ENCODE measurements at regions not wholly inside any gene's neighbourhood (a gene's known extent, or its start where the extent isn't known, plus 50 kb on each side); places are given as distances from the start of the nearest gene placed in this dataset.

DNA sequence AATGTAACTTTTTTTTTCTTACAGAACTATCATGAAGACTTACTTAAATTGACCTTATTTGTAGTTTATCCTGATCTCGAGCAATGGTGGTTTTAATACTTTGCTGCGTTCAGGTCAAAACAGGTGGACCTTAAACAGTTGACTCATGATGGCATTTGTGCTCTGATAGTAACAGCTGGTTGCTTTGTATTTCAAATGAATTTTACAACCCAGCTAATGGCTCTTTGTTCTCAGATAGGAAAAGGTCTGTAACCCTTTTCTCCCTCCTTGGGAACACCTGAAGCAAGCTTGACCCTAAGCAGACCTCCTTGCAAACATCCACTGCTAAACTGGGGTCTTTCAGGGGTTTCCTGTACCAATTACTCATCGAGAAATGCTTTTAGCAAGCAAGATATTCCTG lies 79.2 kb downstream of the F11 start:
- Histone ChIP-seq H3K9me3 (ENCODE audit: control insufficient read depth, low read depth, low read length) (no peaks in the 10 kb centered on the region), H3K4me3 (ENCODE audit: control insufficient read depth in 2 of 3, extremely low read depth in 1 of 3, insufficient read depth in 2 of 3, low read depth in 1 of 3, low read length in 3 of 3) (no peak overlapping the region), H3K4me2 (ENCODE audit: control insufficient read depth, extremely low read depth, insufficient read depth, low read depth, low read length) (no peak overlapping the region), H3K9me1 (ENCODE audit: control insufficient read depth, extremely low read depth, insufficient read depth, low read length) (no peaks in the 10 kb centered on the region), H2AFZ (ENCODE audit: control insufficient read depth, low read length) (no peak overlapping the region), H3K4me1 (ENCODE audit: control insufficient read depth, extremely low read depth, insufficient read depth, low read length) (no peaks in the 10 kb centered on the region), H3K27ac (ENCODE audit: control insufficient read depth, insufficient read depth, low read length) (no peak overlapping the region), H4K20me1 (ENCODE audit: control insufficient read depth, extremely low read depth, insufficient read depth, low read length) (no peaks in the 10 kb centered on the region), H3K27me3 (ENCODE audit: control insufficient read depth, extremely low read depth, insufficient read depth, low read length) (no peaks in the 10 kb centered on the region), H3K9ac (ENCODE audit: control insufficient read depth, extremely low read depth, insufficient read depth, low read length) (no peak overlapping the region), H3K79me2 (ENCODE audit: control insufficient read depth, insufficient read depth, low read length) (no peaks in the 10 kb centered on the region), H3K36me3 (ENCODE audit: control insufficient read depth in 2 of 2, extremely low read depth in 1 of 2, insufficient read depth in 2 of 2, low read length in 2 of 2) (no peaks in the 10 kb centered on the region)
- dilution Hi-C loops (cut with MboI; ENCODE audit: extremely low pct_ligation_motif_present, low sequenced_read_pairs), result no loop called here
- TF ChIP-seq, protein P1, sequence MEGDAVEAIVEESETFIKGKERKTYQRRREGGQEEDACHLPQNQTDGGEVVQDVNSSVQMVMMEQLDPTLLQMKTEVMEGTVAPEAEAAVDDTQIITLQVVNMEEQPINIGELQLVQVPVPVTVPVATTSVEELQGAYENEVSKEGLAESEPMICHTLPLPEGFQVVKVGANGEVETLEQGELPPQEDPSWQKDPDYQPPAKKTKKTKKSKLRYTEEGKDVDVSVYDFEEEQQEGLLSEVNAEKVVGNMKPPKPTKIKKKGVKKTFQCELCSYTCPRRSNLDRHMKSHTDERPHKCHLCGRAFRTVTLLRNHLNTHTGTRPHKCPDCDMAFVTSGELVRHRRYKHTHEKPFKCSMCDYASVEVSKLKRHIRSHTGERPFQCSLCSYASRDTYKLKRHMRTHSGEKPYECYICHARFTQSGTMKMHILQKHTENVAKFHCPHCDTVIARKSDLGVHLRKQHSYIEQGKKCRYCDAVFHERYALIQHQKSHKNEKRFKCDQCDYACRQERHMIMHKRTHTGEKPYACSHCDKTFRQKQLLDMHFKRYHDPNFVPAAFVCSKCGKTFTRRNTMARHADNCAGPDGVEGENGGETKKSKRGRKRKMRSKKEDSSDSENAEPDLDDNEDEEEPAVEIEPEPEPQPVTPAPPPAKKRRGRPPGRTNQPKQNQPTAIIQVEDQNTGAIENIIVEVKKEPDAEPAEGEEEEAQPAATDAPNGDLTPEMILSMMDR (optimal IDR thresholded peaks at IDR 0.05 in 1 of 3, IDR thresholded peaks at IDR 0.05 in 1 of 3, conservative IDR thresholded peaks at IDR 0.05 in 1 of 3; ENCODE audit: extremely low read depth in 1 of 3, insufficient read depth in 2 of 3, low read length in 3 of 3), result no peak
- no peak for TF ChIP-seq EZH2 (IDR thresholded peaks at IDR 0.05; ENCODE audit: low read length)
- no peak for DNase-seq (ENCODE audit: low read depth, low spot score)
- no peak for FAIRE-seq

DNA sequence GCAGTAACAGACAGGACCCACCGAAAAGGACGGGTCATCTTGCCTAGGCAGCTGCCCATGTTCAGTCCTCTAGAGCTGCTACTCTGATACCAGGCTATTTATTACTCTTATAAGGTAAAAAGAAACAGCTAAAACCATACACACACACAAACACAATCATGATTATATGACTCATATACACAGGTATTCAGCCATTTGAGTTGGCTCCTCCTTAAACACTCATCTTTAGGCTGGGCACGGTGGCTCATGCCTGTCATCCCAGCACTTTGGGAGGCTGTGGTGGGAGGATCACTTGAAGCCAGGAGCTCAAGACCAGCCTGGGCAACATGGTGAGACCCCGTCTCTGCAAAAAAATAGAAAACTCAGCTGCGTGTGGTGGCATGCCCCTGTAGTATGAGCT lies 76.6 kb downstream of the F11 start:
- no peak overlapping the region for H3K4me3 ChIP-seq (ENCODE audit: control insufficient read depth in 2 of 3, extremely low read depth in 1 of 3, insufficient read depth in 2 of 3, low read depth in 1 of 3, low read length in 3 of 3)
- TF ChIP-seq, protein P1 (optimal IDR thresholded peaks at IDR 0.05 in 1 of 3, IDR thresholded peaks at IDR 0.05 in 1 of 3, conservative IDR thresholded peaks at IDR 0.05 in 1 of 3; ENCODE audit: extremely low read depth in 1 of 3, insufficient read depth in 2 of 3, low read length in 3 of 3), result no peak
- TF ChIP-seq EZH2 (IDR thresholded peaks at IDR 0.05; ENCODE audit: low read length), result no peak
- no peaks in the 10 kb centered on the region for H3K79me2 ChIP-seq (ENCODE audit: control insufficient read depth, insufficient read depth, low read length)
- dilution Hi-C loops (cut with MboI; ENCODE audit: extremely low pct_ligation_motif_present, low sequenced_read_pairs), result no loop called here
- H3K27ac ChIP-seq (ENCODE audit: control insufficient read depth, insufficient read depth, low read length), result no peak overlapping the region
- H2AFZ ChIP-seq (ENCODE audit: control insufficient read depth, low read length), result no peak overlapping the region
- H3K4me1 ChIP-seq (ENCODE audit: control insufficient read depth, extremely low read depth, insufficient read depth, low read length), result no peaks in the 10 kb centered on the region
- H3K36me3 ChIP-seq (ENCODE audit: control insufficient read depth in 2 of 2, extremely low read depth in 1 of 2, insufficient read depth in 2 of 2, low read length in 2 of 2), result no peaks in the 10 kb centered on the region
- no peaks in the 10 kb centered on the region for H3K9me3 ChIP-seq (ENCODE audit: control insufficient read depth, low read depth, low read length)
- no peak overlapping the region for H3K4me2 ChIP-seq (ENCODE audit: control insufficient read depth, extremely low read depth, insufficient read depth, low read depth, low read length)
- no peaks in the 10 kb centered on the region for H3K9me1 ChIP-seq (ENCODE audit: control insufficient read depth, extremely low read depth, insufficient read depth, low read length)
- FAIRE-seq (no peak), DNase-seq (ENCODE audit: low read depth, low spot score) (no peak)
- no peak overlapping the region for H3K9ac ChIP-seq (ENCODE audit: control insufficient read depth, extremely low read depth, insufficient read depth, low read length)
- H3K27me3 ChIP-seq (ENCODE audit: control insufficient read depth, extremely low read depth, insufficient read depth, low read length), result no peaks in the 10 kb centered on the region
- no peaks in the 10 kb centered on the region for H4K20me1 ChIP-seq (ENCODE audit: control insufficient read depth, extremely low read depth, insufficient read depth, low read length)
